HG02588 (cell line): ENCODE measurements at regions not wholly inside any gene's neighbourhood (a gene's known extent, or its start where the extent isn't known, plus 50 kb on each side); places are given as distances from the start of the nearest gene placed in this dataset.

ENCODE experiments used
- ATAC-seq: cut with Tn5 transposase; IDR thresholded peaks from one replicate; pipeline ENCODE4 v1.9.1; 2021; ENCODE audit warnings: mild to moderate bottlenecking, moderate library complexity; ENCODE audit not compliant: unreplicated experiment

GRCh38 chr15:46489276-46489675, 854.4 kb downstream of the SQOR start:
- ATAC-seq = no peak

GRCh38 chr15:46496491-46497115, 861.8 kb downstream of the SQOR start:
- ATAC-seq = no peak

GRCh38 chr15:46502667-46503066, 867.8 kb downstream of the SQOR start:
- no peak for ATAC-seq

DNA sequence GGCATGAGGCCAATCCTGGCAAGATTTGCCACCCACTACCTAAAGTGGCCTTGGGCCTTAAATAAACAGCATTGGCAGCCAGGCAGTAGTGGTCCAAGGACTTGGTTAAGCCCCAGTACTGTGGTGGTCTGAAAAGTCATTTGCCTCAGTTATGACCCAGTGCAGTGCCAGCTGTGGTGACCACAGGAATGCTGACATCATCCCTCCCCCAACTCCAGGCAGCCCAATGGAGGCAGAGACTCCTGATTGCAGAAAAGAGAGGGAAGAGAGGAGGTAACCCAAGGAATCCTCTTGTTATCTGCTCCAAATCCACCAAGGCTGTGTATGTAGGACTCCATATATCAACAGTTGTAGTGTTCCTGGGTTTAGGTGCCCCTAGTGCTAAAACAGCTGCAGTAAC, 883.6 kb downstream of the SQOR start:
- ATAC-seq = no peak

- no peak for ATAC-seq
These were observed 888.9 kb downstream of the SQOR start for GRCh38 chr15:46523701-46524100.

GRCh38 chr15:46525984-46526725, 891.3 kb downstream of the SQOR start:
- no peak for ATAC-seq

DNA sequence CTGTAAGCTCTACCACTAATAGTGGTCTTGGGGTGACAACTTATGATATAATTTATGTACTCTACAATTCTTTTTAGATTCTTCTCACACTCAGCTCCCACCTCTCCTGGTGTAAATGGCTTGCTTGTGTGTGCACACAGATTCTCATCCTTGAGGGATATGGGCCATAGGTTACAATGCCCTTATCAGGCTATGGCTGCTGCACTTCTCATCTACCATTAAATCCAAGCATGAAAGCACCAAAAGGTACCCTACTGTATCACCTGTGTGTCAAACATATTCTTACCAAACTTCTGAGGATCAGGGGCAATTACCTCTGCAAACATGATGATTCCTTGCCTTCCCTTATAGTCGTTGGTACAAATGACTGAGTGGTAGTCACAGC, 891.9 kb downstream of the SQOR start:
- no peak for ATAC-seq

- no peak for ATAC-seq
These were observed 908.8 kb downstream of the SQOR start for GRCh38 chr15:46543626-46544025.

DNA sequence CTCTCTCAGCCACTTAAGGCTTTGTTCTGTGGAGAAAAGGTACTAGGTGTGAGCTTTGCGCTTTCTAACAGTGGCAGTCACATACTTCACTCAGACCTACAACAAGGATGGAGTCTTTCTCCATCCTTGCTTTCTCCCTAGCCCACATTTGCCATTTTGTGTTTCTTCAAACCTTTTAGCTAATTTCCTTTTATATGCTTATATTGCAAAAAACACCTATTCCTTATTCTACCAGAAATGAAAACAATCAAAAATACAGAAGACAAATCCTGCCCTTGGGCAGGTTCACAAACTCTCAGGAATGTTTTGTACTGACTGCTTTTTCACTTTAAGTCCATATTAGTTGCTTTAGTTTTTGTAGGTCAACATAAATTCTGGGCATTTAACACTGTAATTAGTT, 914.2 kb downstream of the SQOR start:
- ATAC-seq = no peak

DNA sequence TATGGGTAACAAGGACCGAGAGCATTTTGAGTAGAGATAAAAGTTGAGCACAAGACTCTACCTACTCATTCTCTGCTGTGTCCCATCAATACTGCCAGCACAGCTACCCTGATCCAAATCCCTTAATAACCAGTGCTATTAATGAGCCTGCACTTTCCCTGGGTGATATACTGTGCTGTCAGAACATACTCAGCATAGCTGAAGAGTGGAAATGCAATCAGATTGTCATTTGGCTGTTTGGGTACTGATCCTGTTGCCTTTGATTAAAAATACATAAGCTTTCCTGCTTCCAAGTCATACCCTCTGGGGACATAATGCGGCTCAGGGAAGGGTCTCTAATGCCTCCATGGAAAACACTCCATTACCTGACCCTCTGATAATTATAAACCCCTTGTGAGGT, 917.5 kb downstream of the SQOR start:
- no peak for ATAC-seq

- no peak for ATAC-seq
These were observed 920.7 kb downstream of the SQOR start for GRCh38 chr15:46555547-46555946.

- ATAC-seq = no peak
These were observed 921.2 kb downstream of the SQOR start for GRCh38 chr15:46556010-46556409.

DNA sequence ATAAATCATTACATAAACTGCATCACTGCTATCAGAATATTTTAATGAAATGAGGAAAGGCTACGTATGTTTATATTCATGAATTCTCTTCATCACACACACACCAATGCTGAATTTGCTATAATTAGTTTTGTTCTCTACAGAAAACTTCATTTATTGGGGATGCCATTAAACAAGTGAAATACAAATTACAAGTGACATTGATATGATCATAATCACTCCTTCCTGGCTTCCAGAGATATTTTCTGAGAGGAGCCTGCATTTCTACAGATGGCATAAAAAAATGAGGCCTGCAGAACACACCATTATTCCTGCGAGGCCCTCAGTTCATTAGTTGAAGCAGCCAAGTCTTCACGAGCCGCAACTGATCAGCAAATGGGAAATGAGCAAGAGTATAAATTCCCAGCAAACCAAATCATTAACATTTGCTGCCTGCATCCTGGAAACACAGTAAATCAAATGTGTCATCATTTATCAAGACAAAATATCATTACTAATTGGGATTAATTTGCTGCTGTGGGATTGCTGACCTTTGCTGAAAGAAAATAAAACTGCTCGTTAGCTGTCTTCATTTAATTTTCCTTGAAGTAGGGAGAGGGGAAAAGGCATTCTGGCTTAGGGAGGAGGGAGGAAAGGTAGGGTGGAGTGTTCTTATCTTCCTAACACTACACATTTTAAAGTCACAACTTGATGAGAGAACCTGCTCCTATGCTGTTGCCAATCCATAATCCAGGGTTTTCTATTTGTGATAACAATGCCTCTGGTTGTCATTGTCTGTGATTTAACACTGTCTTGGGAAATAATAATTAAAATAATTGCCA, 921.9 kb downstream of the SQOR start:
- no peak for ATAC-seq

DNA sequence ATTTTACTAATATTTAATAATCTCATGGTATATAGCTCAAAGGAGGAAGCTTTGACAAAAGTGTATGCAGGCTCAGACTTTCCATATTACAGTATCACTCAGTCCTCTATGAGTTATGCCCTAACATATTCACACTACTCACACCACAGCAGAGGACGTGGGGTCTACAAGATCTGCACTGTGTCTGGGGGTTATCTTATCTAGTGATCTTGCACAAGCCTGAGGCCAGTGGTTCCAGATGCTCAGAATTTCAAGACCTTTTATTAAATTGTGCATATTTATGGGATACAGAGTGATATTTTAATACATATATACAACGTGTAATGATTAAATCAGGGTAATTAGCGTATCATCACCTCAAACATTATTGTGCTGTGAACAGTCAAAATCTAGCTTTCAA, 933.1 kb downstream of the SQOR start:
- no peak for ATAC-seq

- no peak for ATAC-seq
These were observed 935.0 kb downstream of the SQOR start for GRCh38 chr15:46569781-46570180.

DNA sequence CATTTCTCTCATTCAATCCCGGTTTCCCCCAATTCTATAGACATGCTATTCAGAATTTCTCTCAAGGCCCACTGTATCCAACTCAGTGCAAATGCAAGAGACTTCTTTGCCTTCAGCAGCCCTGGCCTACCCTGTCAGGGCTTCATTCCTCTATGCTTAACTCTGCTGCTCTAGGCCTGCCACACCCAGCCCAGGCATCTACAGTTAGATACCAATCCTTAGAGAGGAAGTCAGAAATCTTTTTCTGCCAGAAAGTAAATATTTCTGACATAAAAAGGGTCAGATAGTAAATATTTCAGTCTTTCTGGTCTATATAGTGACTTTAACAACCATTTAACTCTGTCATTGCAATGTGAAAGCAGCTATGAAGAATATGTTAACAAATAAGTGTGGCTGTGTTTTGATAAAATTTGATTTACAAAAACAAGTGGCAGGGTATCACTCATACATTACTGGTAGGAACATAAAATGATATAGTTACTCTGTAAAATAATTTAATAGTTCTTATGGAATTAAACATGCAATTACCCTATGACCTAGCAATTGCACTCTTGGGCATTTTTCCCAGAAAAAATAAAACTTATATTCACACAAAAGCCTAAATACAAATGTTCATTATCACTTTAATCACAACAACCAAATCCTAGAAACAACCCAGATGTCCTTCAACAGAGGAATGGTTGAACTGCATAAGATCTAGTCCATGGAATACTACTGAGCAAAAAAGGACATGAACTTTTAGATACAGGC, 942.0 kb downstream of the SQOR start:
- ATAC-seq = no peak

DNA sequence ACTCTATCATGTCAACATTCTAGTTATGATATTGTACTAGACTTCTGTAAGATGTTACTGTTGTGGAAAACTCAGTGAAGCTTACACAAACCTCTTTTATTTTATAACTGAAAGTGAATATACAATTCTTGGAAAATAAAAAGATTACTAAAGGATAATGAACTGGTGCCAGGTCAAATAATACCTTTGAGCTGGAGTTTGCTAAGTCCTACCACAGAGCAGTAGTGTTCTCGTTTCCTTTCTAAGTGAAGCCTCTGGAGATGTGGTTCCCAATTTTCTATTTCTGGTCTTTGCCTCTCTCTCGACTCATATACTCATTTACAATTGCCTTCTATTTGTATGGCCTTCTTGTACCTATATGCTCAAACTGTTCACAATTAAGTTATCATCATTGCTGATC, 942.9 kb downstream of the SQOR start:
- ATAC-seq = no peak

- ATAC-seq = no peak
These were observed 945.7 kb downstream of the SQOR start for GRCh38 chr15:46580487-46580886.

GRCh38 chr15:46580924-46581323, 946.1 kb downstream of the SQOR start:
- no peak for ATAC-seq

DNA sequence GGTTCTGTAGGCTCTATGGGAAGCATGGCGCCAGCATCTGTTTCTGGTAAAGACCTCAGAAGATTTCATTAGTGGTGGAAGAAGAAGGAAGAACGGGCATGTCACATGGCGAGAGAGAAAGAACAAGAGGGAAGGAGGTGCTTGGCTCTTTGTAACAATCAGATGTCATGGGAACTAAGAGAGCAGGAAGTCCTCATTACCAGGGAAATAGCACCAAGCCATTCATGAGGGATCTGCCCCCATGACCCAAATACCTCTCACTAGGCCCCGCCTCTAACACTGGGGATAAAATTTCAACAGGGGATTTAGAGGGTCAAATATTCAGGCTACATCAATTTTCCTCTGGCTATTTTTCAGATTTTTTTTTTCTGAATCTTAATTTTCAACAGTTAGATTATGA, 954.3 kb downstream of the SQOR start:
- ATAC-seq = no peak

DNA sequence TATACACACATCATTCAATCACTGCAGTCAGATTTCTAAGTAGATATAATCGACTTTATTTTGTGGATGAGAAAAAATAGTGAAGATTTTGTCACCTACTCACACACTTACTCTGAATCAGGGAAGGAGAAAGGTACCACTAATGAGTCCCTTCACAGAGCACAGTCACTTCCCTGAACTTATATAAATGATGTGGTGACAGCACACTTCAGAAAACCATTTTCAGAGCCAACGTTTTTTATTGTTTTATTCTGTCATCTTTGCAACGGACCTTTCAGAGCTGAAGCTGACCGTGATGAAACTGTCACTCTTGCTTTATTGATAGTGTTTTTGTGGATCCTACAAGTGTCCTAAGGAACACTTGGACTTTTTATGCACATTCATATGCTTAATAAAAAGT, 956.6 kb downstream of the SQOR start:
- no peak for ATAC-seq
